Nephron (organoid): ENCODE measurements at regions not wholly inside any gene's neighbourhood (a gene's known extent, or its start where the extent isn't known, plus 50 kb on each side); places are given as distances from the start of the nearest gene placed in this dataset.

Experiments
- H3K27ac Mint-ChIP-seq, 3 experiments: 2 replicates each; pipeline ENCODE4 v1.8.0; 2020; ENCODE audit warnings: mixed read lengths in 3 of 3, mild to moderate bottlenecking in 2 of 3, moderate library complexity in 1 of 3
- H3K27me3 Mint-ChIP-seq: 2 replicates; pipeline ENCODE4 v1.8.0; 2021; ENCODE audit warnings: low read depth, mild to moderate bottlenecking, moderate library complexity, mixed read lengths
- H3K36me3 Mint-ChIP-seq: 2 replicates; pipeline ENCODE4 v1.8.0; 2020; ENCODE audit warnings: low read depth, mixed read lengths
- H3K4me1 Mint-ChIP-seq: 2 replicates; pipeline ENCODE4 v1.8.0; 2020; ENCODE audit warnings: mixed read lengths
- H3K4me3 Mint-ChIP-seq, 3 experiments: 2 replicates each; pipeline ENCODE4 v1.8.0; 2020; ENCODE audit warnings: mild to moderate bottlenecking in 3 of 3, mixed read lengths in 3 of 3, moderate library complexity in 2 of 3
- H3K9me3 Mint-ChIP-seq: 2 replicates; pipeline ENCODE4 v1.8.0; 2020; ENCODE audit warnings: mixed read lengths
- CTCF ChIP-seq, 3 experiments: fragments of 200-600 bp; sonication (generic); IDR thresholded peaks; one replicate each; pipeline ENCODE4 v1.5.0; 2021; ENCODE audit warnings: antibody characterized with exemption in 3 of 3; ENCODE audit not compliant: unreplicated experiment in 3 of 3

GRCh38 chr17:33986566-33986965 lies 268.5 kb upstream of the CCL2 start:
- Mint-ChIP-seq H3K27ac (no peak overlapping the region), H3K36me3 (no peaks in the 10 kb centered on the region)

GRCh38 chr17:33987162-33987561 lies 267.9 kb upstream of the CCL2 start:
- Mint-ChIP-seq H3K36me3 (no peaks in the 10 kb centered on the region), H3K27me3 (peaks cover 14% of the 10 kb centered on the region), H3K4me1 (peaks cover 35% of the 10 kb centered on the region), H3K9me3 (no peaks in the 10 kb centered on the region), H3K27ac (no peak overlapping the region), H3K4me3 (no peak overlapping the region)
- no peak for TF ChIP-seq CTCF (IDR thresholded peaks at IDR 0.05; ENCODE audit: unreplicated experiment in 3 of 3)

More at GRCh38 chr17:33986566-33986965, 268.5 kb upstream of the CCL2 start:
- TF ChIP-seq CTCF (IDR thresholded peaks at IDR 0.05; ENCODE audit: unreplicated experiment in 3 of 3): no peak
- peaks cover 14% of the 10 kb centered on the region for H3K27me3 Mint-ChIP-seq
- H3K4me1 Mint-ChIP-seq: peaks cover 39% of the 10 kb centered on the region
- no peaks in the 10 kb centered on the region for H3K9me3 Mint-ChIP-seq
- H3K4me3 Mint-ChIP-seq: no peak overlapping the region

GRCh38 chr17:33989361-33990148 lies 265.5 kb upstream of the CCL2 start:
- Mint-ChIP-seq H3K4me1 (peaks cover 16% of the 10 kb centered on the region), H3K9me3 (no peaks in the 10 kb centered on the region), H3K36me3 (no peaks in the 10 kb centered on the region), H3K27ac (no peak overlapping the region), H3K4me3 (no peak overlapping the region), H3K27me3 (peaks cover 12% of the 10 kb centered on the region)
- TF ChIP-seq CTCF (IDR thresholded peaks at IDR 0.05; ENCODE audit: unreplicated experiment in 3 of 3): no peak

GRCh38 chr17:33990943-33991706 lies 264.0 kb upstream of the CCL2 start:
- H3K36me3 Mint-ChIP-seq: no peaks in the 10 kb centered on the region
- no peak for TF ChIP-seq CTCF (IDR thresholded peaks at IDR 0.05; ENCODE audit: unreplicated experiment in 3 of 3)
- peaks cover 2% of the 10 kb centered on the region for H3K9me3 Mint-ChIP-seq
- peaks cover 14% of the 10 kb centered on the region for H3K4me1 Mint-ChIP-seq
- no peak overlapping the region for H3K4me3 Mint-ChIP-seq
- no peak overlapping the region for H3K27ac Mint-ChIP-seq
- peaks cover 9% of the 10 kb centered on the region for H3K27me3 Mint-ChIP-seq

GRCh38 chr17:33992113-33992512 lies 263.0 kb upstream of the CCL2 start:
- Mint-ChIP-seq H3K27me3 (peaks cover 9% of the 10 kb centered on the region), H3K4me1 (peaks cover 14% of the 10 kb centered on the region), H3K9me3 (peaks cover 3% of the 10 kb centered on the region), H3K27ac (no peak overlapping the region), H3K36me3 (no peaks in the 10 kb centered on the region), H3K4me3 (no peak overlapping the region)
- no peak for TF ChIP-seq CTCF (IDR thresholded peaks at IDR 0.05; ENCODE audit: unreplicated experiment in 3 of 3)
